Stomach (tissue), 4 donors: ENCODE measurements at regions not wholly inside any gene's neighbourhood (a gene's known extent, or its start where the extent isn't known, plus 50 kb on each side); places are given as distances from the start of the nearest gene placed in this dataset.

Source experiments
- CTCF ChIP-seq, 7 experiments: fragments of 450-650 bp in 4 of 7; fragments of 200-600 bp in 3 of 7; sonication (generic) in 3 of 7; IDR thresholded peaks; one replicate each; pipeline ENCODE4 v1.5.1; 2016 to 2019; ENCODE audit warnings: antibody characterized with exemption in 7 of 7, control low read depth in 2 of 7, mild to moderate bottlenecking in 1 of 7
- EP300 ChIP-seq: sonication (generic); formaldehyde crosslinking; IDR thresholded peaks from one replicate; pipeline ENCODE4 v1.6.1; 2017; ENCODE audit warnings: antibody characterized with exemption
- POLR2A ChIP-seq, 4 donors: fragments of 450-650 bp; IDR thresholded peaks; one replicate each; pipeline ENCODE4 v1.6.1; 2016; ENCODE audit warnings: antibody characterized with exemption in 4 of 4, control low read depth in 2 of 4, mild to moderate bottlenecking in 1 of 4, moderate library complexity in 1 of 4
- POLR2AphosphoS5 ChIP-seq, 3 donors: sonication (generic); formaldehyde crosslinking; IDR thresholded peaks; one replicate each; pipeline ENCODE4 v1.6.1; 2016; ENCODE audit warnings: antibody characterized with exemption in 3 of 3

- TF ChIP-seq POLR2A (IDR thresholded peaks at IDR 0.05) (no peak), CTCF (IDR thresholded peaks at IDR 0.05) (no peak), EP300 (no peak), POLR2AphosphoS5 (IDR thresholded peaks at IDR 0.05) (no peak)
These were observed 259.7 kb upstream of the TUT7 start for GRCh38 chr9:86613943-86614342.
